GM21529 (cell line): ENCODE measurements at regions not wholly inside any gene's neighbourhood (a gene's known extent, or its start where the extent isn't known, plus 50 kb on each side); places are given as distances from the start of the nearest gene placed in this dataset.
"Not testable (repeated sequence)": the region's sequence is repeated elsewhere in the genome, so short reads cannot be mapped to it uniquely, and the experiment has no call there.

ENCODE experiments used
- ATAC-seq: cut with Tn5 transposase; IDR thresholded peaks from one replicate; pipeline ENCODE4 v1.9.1; 2021; ENCODE audit not compliant: unreplicated experiment

GRCh38 chr14:106204063-106204462 lies 677.7 kb downstream of the TMEM121 start:
- no peak for ATAC-seq

DNA sequence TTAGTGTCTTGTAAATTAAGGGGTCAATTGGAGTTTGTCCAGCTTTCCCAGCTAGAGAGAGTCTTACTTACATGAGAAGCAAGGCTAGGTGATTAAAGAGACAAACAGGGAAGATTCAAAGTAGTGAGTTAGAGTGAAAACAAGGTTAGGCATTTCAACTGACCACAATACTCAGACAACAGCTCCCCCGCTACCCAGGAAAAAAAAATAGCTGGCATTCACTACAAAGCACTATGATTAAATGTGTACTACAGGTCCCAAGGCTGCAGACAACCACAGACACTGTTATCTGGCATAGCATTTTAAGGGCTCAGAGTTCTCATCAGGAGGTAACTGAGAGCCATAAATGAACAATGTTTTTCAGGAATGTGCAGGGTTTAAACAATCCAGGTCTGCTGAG lies 680.9 kb downstream of the TMEM121 start:
- no peak for ATAC-seq

- no peak for ATAC-seq
These were observed 682.4 kb downstream of the TMEM121 start for GRCh38 chr14:106208794-106209193.

- no peak for ATAC-seq
These were observed 683.4 kb downstream of the TMEM121 start for GRCh38 chr14:106209755-106210154.

GRCh38 chr14:106210650-106211049 lies 684.3 kb downstream of the TMEM121 start:
- no peak for ATAC-seq

GRCh38 chr14:106211334-106211900 lies 685.0 kb downstream of the TMEM121 start:
- ATAC-seq, result no peak

DNA sequence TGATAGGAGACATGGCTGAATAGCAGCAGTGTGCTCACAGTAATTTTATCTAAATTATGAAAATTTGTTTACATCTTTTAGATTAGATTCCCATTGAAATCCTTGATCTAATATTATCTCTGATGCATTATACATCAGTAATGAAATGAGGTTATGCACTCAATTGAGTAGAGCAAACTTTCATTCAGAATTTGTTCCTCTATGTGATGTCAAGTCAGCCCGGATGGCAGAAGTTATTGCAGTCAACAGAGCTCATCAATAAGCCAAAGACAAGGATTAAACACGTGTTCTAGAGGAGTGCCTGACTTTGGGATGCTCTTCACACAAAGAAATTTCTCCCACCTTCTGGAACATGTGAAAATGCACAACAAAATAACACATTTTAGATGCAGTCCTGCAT lies 688.8 kb downstream of the TMEM121 start:
- no peak for ATAC-seq

DNA sequence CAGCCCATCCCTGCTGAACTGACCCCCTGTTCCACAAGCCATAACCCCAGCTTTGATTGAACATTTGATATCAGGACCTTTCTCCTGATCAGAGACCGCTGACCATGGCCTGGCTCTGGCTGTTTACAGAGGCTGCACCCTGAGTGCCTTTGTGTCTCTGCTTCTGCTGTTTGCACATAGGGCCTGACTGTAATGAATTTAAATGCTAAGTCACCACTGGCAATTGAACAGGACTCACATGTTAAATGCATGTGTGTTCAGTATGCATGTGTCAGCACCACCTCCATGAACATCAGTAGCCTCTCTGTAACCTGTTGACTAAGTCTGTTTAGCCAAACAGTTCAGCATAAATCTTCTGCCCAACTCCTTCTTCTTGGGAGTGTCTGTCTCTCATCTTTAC lies 690.3 kb downstream of the TMEM121 start:
- ATAC-seq, result no peak

GRCh38 chr14:106218174-106218573 lies 691.8 kb downstream of the TMEM121 start:
- ATAC-seq, result no peak

DNA sequence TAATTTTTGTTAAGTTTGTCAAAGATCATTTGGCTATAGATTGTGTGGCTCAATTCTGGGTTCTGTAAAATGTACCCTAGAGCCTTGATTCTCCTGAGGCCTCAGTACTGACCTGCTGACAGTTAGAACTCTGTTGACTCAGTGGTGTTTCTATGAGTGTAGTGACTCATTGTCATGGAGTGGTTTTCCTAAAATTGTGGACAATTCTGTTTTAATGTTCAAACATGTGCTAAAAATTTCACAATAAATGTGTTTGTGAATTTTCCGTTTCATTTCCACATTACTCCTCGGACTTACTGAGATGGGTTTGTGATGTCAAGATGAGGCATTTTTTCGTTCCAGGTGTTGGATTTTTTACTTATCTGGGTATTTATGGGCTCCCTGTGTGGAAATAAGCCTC lies 695.9 kb downstream of the TMEM121 start:
- no peak for ATAC-seq

DNA sequence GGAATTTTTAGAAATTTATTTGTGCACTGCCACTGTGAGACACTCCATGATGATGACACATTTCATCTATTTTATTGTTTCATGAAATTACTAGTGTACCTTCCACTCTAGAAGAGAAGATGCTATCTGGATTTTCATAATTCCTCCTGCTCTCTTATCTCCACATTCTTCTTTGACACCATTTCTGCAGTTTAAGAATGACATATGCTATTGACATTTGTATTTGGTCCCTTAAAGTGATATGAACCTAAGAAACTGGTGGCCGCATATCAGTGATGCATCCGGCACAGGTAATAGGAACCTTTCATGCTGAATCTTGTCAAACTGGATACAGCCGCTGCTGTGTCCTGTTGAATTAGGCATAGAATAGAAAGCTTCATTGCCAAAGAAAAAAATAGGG lies 696.3 kb downstream of the TMEM121 start:
- ATAC-seq, result no peak

DNA sequence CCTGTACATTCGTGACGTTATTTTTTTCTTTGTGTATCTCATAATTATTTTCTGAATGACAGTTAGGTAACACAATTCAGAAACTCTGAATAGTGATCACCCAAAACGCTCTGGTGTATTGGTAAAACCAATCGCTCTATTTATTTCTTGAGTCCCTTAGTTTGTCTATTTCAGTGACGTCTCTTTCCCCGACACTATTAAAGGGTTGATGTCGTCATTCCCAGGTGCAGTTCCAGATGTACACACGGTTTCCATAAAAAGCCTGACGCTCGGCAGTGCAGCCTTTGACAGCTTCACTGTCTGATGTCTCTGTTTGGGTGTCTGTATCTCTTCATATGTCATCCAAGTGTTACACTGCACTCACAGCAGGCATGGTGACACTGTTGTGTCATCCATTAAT lies 701.4 kb downstream of the TMEM121 start:
- no peak for ATAC-seq

GRCh38 chr14:106228541-106229158 lies 702.3 kb downstream of the TMEM121 start:
- ATAC-seq, result no peak

- no peak for ATAC-seq
These were observed 703.7 kb downstream of the TMEM121 start for GRCh38 chr14:106230071-106230470.

DNA sequence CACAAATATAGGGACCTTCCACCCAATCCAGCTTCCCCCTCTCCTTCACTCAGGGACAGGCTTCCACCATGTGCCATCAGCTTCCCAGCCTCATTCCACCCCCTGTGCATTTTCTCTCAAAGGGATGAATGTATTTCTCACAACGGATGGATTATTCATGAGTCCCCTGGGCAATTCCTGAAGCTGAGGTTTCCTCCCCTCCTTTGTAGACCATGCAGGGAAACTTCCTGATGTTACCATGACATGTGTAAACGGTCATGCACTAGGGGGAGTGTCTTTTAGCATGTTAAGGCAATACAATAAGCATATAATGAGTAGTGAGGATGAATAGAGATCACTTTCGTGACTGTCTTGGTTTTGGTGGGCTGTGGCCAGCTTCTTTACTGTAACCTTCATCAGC lies 706.8 kb downstream of the TMEM121 start:
- ATAC-seq, result not testable (repeated sequence)

- not testable (repeated sequence) for ATAC-seq
These were observed 708.3 kb downstream of the TMEM121 start for GRCh38 chr14:106234525-106235254.

GRCh38 chr14:106235356-106236159 lies 709.2 kb downstream of the TMEM121 start:
- ATAC-seq, result no peak

DNA sequence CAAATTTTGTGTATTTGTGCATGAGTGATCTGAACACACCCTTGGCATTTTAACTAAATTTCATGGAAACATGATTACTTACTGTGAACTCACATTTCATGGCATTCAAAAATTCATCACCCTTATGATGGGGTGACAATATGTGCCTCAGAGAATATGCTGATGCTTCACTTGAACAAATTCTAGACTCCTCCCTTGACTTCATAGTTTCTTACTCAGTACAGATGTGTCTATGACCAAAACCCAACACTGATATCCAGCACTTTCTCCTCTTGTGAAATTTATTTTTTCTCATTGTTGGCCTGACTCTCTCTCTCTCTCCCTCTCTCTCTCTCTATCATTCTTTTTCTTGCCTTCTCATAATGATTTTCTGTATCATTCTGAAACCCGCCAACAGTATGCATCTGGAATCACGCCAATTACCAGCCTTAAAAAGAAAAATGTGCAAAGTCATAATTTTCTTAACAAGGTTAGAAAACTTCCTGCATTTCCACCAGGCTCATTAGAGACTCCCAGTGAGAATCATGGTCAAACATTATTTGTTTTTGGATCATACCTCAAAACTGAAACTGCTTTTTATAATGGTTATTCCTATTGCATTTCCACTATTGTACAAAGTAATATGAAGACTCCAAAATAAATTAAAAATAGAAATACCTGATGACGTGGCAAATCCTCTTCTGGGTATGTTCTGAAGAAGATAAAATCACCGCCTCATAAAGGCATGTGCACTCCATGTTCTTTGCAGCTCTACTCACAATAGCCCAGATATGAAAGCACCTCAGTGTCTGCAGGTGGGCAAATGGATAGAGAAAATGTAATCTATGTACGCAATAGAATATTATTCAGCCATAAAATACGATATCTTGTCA lies 722.2 kb downstream of the TMEM121 start:
- ATAC-seq, result no peak

DNA sequence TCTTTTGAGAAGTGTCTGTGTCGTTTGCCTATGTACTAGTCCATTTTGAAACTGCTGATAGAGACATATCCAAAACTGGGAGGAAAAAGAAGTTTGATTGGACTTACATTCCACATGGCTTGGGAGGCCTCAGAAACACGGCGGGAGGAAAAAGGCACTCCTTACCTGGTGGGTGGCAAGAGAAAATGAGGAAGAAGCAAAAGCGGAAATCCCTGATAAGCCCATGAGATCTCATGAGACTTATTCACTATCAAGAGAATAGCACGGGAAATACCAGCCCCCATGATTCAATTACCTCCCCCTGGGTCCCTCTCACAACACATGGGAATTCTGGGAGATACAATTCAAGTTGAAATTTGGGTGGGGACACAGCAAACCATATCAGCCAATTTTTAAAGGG lies 727.6 kb downstream of the TMEM121 start:
- ATAC-seq, result not testable (repeated sequence)

DNA sequence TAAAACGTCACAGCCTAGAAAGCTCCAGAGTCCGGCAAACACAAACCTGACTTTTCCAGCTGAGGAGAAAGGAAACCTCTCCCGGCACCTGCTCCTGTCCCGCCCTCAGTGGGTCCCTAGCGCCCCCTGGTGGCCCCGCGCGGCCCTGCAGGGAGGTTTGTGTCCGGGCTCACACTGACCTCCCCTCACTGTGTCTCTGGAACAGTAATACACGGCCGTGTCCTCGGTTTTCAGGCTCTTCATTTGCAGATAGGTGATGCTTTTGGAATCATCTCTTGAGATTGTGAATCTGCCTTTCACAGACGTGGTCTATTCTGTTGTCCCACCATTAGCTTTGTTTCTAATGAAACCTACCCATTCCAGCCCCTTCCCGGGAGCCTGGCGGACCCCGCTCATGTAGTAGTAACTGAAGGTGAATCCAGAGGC lies 731.2 kb downstream of the TMEM121 start:
- not testable (repeated sequence) for ATAC-seq
